AG09309 (cell line): ENCODE measurements at regions not wholly inside any gene's neighbourhood (a gene's known extent, or its start where the extent isn't known, plus 50 kb on each side); places are given as distances from the start of the nearest gene placed in this dataset.

ENCODE experiments used
- DNase-seq: peaks from one replicate; pipeline ENCODE4 v3.0.0-alpha.2; 2010; ENCODE audit warnings: low read depth
- H3K4me3 ChIP-seq: 2 replicates; pipeline ENCODE4 v1.5.1; 2011; ENCODE audit warnings: mild to moderate bottlenecking, low read depth, low read length, moderate library complexity; ENCODE audit not compliant: control insufficient read depth
- CTCF ChIP-seq: IDR thresholded peaks from 2 replicates; pipeline ENCODE4 v1.5.1; 2011; ENCODE audit warnings: mild to moderate bottlenecking, low read depth, low read length, inconsistent platforms; ENCODE audit not compliant: insufficient read depth, control insufficient read depth; ENCODE audit errors: missing control alignments

GRCh38 chr4:57234252-57234775 is 124.1 kb upstream of the IGFBP7 start:
- no peak for TF ChIP-seq CTCF
- H3K4me3 ChIP-seq: no peak overlapping the region
- DNase-seq: no peak

GRCh38 chr4:57233386-57233785 is 123.2 kb upstream of the IGFBP7 start:
- no peak for TF ChIP-seq CTCF
- H3K4me3 ChIP-seq: no peak overlapping the region
- DNase-seq: no peak

- TF ChIP-seq CTCF: no peak
- DNase-seq: no peak
- no peak overlapping the region for H3K4me3 ChIP-seq
Observed at GRCh38 chr4:57231781-57232180, 121.6 kb upstream of the IGFBP7 start.

- no peak for DNase-seq
- H3K4me3 ChIP-seq: no peak overlapping the region
- no peak for TF ChIP-seq CTCF
Observed at GRCh38 chr4:57220734-57221133, 110.5 kb upstream of the IGFBP7 start.

GRCh38 chr4:57220172-57220571 is 110.0 kb upstream of the IGFBP7 start:
- no peak for DNase-seq
- H3K4me3 ChIP-seq: no peak overlapping the region
- no peak for TF ChIP-seq CTCF

GRCh38 chr4:57219431-57219830 is 109.2 kb upstream of the IGFBP7 start:
- no peak overlapping the region for H3K4me3 ChIP-seq
- no peak for DNase-seq
- TF ChIP-seq CTCF: no peak
